ENCODE measurements at regions not wholly inside any gene's neighbourhood (a gene's known extent, or its start where the extent isn't known, plus 50 kb on each side); places are given as distances from the start of the nearest gene placed in this dataset.

- ATAC-seq = no peak
- Histone ChIP-seq H3K4me2 (ENCODE audit: low read length) (no peak overlapping the region), H3K9me2 (ENCODE audit: insufficient read depth) (no peaks in the 10 kb centered on the region), H4K20me1 (ENCODE audit: insufficient read depth) (no peaks in the 10 kb centered on the region), H3K27me3 (ENCODE audit: insufficient read depth, low read length) (no peaks in the 10 kb centered on the region), H3K27ac (ENCODE audit: low read depth, low read length) (no peak overlapping the region), H2AFZ (ENCODE audit: low read depth, low read length, poor library complexity, severe bottlenecking) (no peak overlapping the region), H3K79me2 (ENCODE audit: insufficient read depth, low read length) (no peaks in the 10 kb centered on the region), H3K36me3 (ENCODE audit: control insufficient read depth in 1 of 2, insufficient read depth in 2 of 2, low read length in 2 of 2) (no peaks in the 10 kb centered on the region), H3K9me3 (ENCODE audit: control insufficient read depth in 1 of 2, insufficient read depth in 1 of 2, low read depth in 1 of 2, low read length in 2 of 2) (no peaks in the 10 kb centered on the region), H3K4me1 (ENCODE audit: control insufficient read depth in 1 of 2, insufficient read depth in 2 of 2, low read length in 2 of 2) (peaks cover 8 to 13% of the 10 kb centered on the region in 2 experiments; a peak in 3 of 4 replicates), H3K9ac (ENCODE audit: low read length) (no peak overlapping the region), H3K4me3 (replicated peaks in 1 of 2; ENCODE audit: low read depth in 1 of 2, low read length in 2 of 2) (no peak overlapping the region)
- no TSS peak for BruUV-seq (replicated peaks)
- intact Hi-C loops (cut with micrococcal nuclease) = no loop called here
- RAD21 ChIA-PET (ENCODE audit: low non-redundant PET in 1 of 2, low total read pairs in 2 of 2, uncharacterized antibody in 2 of 2, unreplicated experiment in 2 of 2) = no interaction called here
- TF ChIP-seq, protein P1, sequence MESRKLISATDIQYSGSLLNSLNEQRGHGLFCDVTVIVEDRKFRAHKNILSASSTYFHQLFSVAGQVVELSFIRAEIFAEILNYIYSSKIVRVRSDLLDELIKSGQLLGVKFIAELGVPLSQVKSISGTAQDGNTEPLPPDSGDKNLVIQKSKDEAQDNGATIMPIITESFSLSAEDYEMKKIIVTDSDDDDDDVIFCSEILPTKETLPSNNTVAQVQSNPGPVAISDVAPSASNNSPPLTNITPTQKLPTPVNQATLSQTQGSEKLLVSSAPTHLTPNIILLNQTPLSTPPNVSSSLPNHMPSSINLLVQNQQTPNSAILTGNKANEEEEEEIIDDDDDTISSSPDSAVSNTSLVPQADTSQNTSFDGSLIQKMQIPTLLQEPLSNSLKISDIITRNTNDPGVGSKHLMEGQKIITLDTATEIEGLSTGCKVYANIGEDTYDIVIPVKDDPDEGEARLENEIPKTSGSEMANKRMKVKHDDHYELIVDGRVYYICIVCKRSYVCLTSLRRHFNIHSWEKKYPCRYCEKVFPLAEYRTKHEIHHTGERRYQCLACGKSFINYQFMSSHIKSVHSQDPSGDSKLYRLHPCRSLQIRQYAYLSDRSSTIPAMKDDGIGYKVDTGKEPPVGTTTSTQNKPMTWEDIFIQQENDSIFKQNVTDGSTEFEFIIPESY (IDR thresholded peaks at IDR 0.05; ENCODE audit: extremely low read depth, insufficient replicate concordance, low read length) = no peak
- TF ChIP-seq POLR2A (IDR thresholded peaks at IDR 0.05; ENCODE audit: borderline replicate concordance, extremely low read depth, insufficient read depth, insufficient read length) (no peak), EGR1 (IDR thresholded peaks at IDR 0.05; ENCODE audit: low read depth) (no peak), EZH2 (IDR thresholded peaks at IDR 0.05) (no peak), MAX (IDR thresholded peaks at IDR 0.05) (no peak), SP1 (IDR thresholded peaks at IDR 0.05; ENCODE audit: low read depth) (no peak), JUND (IDR thresholded peaks at IDR 0.05) (no peak), ATF3 (IDR thresholded peaks at IDR 0.05) (no peak), REST (IDR thresholded peaks at IDR 0.05; ENCODE audit: low read depth) (no peak), TCF7L2 (IDR thresholded peaks at IDR 0.05; ENCODE audit: borderline replicate concordance, extremely low read depth, insufficient read depth, insufficient read length) (no peak), SIN3A (IDR thresholded peaks at IDR 0.05; ENCODE audit: low read depth) (no peak)
- POLR2A ChIA-PET = no interaction called here
- CTCF ChIA-PET = interaction anchor here (1.4 kb wide), 1 partner anchor 219 kb away, joined by 3 read pairs; no protein-coding TSS in a partner anchor
- no peak for DNase-seq (ENCODE audit: low read depth, low spot score)
Measured at GRCh38 chr22:49086181-49086580, 741.5 kb downstream of the BRD1 start.
